ENCODE measurements at regions not wholly inside any gene's neighbourhood (a gene's known extent, or its start where the extent isn't known, plus 50 kb on each side); places are given as distances from the start of the nearest gene placed in this dataset.

GRCh38 chr16:86228713-86229112 is 281.6 kb upstream of the FOXF1 start:
- intact Hi-C loops (cut with DNase I) = no loop called here
- Histone ChIP-seq H3K27ac (no peak overlapping the region), H3K9me3 (no peaks in the 10 kb centered on the region), H3K4me1 (no peaks in the 10 kb centered on the region), H3K4me3 (no peak overlapping the region), H3K27me3 (peaks cover 0 to 19% of the 10 kb centered on the region in 2 donors), H3K36me3 (no peaks in the 10 kb centered on the region)
- DNase-seq = no peak
- TF ChIP-seq CTCF (IDR thresholded peaks at IDR 0.05) = no peak
- no peak for ATAC-seq

GRCh38 chr16:86229283-86229682 is 281.0 kb upstream of the FOXF1 start:
- intact Hi-C loops (cut with DNase I) = no loop called here
- Histone ChIP-seq H3K27ac (no peak overlapping the region), H3K9me3 (no peaks in the 10 kb centered on the region), H3K4me1 (no peaks in the 10 kb centered on the region), H3K36me3 (no peaks in the 10 kb centered on the region), H3K4me3 (no peak overlapping the region), H3K27me3 (peaks cover 0 to 19% of the 10 kb centered on the region in 2 donors)
- DNase-seq (no peak), ATAC-seq (no peak)
- TF ChIP-seq CTCF (IDR thresholded peaks at IDR 0.05) = no peak

GRCh38 chr16:86229866-86230656 is 280.3 kb upstream of the FOXF1 start:
- DNase-seq = no peak
- Histone ChIP-seq H3K27ac (no peak overlapping the region), H3K4me3 (no peak overlapping the region), H3K27me3 (peaks cover 0 to 19% of the 10 kb centered on the region in 2 donors), H3K36me3 (no peaks in the 10 kb centered on the region), H3K4me1 (no peaks in the 10 kb centered on the region), H3K9me3 (no peaks in the 10 kb centered on the region)
- TF ChIP-seq CTCF (IDR thresholded peaks at IDR 0.05) = no peak
- intact Hi-C loops (cut with DNase I) = no loop called here
- ATAC-seq = no peak

GRCh38 chr16:86231321-86231995 is 278.9 kb upstream of the FOXF1 start:
- no peak for TF ChIP-seq CTCF (IDR thresholded peaks at IDR 0.05)
- Histone ChIP-seq H3K27me3 (peaks cover 0 to 19% of the 10 kb centered on the region in 2 donors), H3K36me3 (no peaks in the 10 kb centered on the region), H3K9me3 (no peaks in the 10 kb centered on the region), H3K4me1 (no peaks in the 10 kb centered on the region), H3K27ac (no peak overlapping the region), H3K4me3 (no peak overlapping the region)
- intact Hi-C loops (cut with DNase I) = no loop called here
- DNase-seq (no peak), ATAC-seq (no peak)

- H3K27ac ChIP-seq = no peak overlapping the region
- H3K4me3 ChIP-seq = no peak overlapping the region
- H3K9me3 ChIP-seq = no peaks in the 10 kb centered on the region
- H3K27me3 ChIP-seq = peaks cover 0 to 19% of the 10 kb centered on the region in 2 donors
- intact Hi-C loops (cut with DNase I) = no loop called here
- no peak for TF ChIP-seq CTCF (IDR thresholded peaks at IDR 0.05)
- DNase-seq (no peak), ATAC-seq (no peak)
- no peaks in the 10 kb centered on the region for H3K36me3 ChIP-seq
- H3K4me1 ChIP-seq = no peaks in the 10 kb centered on the region
Observed at GRCh38 chr16:86231996-86232350, 278.4 kb upstream of the FOXF1 start.
